ENCODE measurements at regions not wholly inside any gene's neighbourhood (a gene's known extent, or its start where the extent isn't known, plus 50 kb on each side); places are given as distances from the start of the nearest gene placed in this dataset.

GRCh38 chr5:29351170-29351569 lies 1842.3 kb upstream of the CDH6 start:
- no peak for DNase-seq

- DNase-seq, result no peak
These were observed 1856.5 kb upstream of the CDH6 start for GRCh38 chr5:29337030-29337429.

- DNase-seq, result no peak
These were observed 1871.9 kb upstream of the CDH6 start for GRCh38 chr5:29321591-29321990.

- DNase-seq, result no peak
These were observed 1884.1 kb upstream of the CDH6 start for GRCh38 chr5:29309359-29309758.

- no peak for DNase-seq
These were observed 1886.0 kb upstream of the CDH6 start for GRCh38 chr5:29307478-29307877.

GRCh38 chr5:29304545-29304944 lies 1888.9 kb upstream of the CDH6 start:
- DNase-seq, result no peak

- no peak for DNase-seq
These were observed 1896.9 kb upstream of the CDH6 start for GRCh38 chr5:29296548-29296947.

GRCh38 chr5:29277642-29278041 lies 1915.8 kb upstream of the CDH6 start:
- no peak for DNase-seq

- DNase-seq, result no peak
These were observed 1917.1 kb upstream of the CDH6 start for GRCh38 chr5:29276371-29276770.

- no peak for DNase-seq
These were observed 1929.6 kb upstream of the CDH6 start for GRCh38 chr5:29263915-29264351.

- DNase-seq, result no peak
These were observed 1931.0 kb upstream of the CDH6 start for GRCh38 chr5:29262339-29263123.

GRCh38 chr5:29261213-29261612 lies 1932.3 kb upstream of the CDH6 start:
- no peak for DNase-seq

- DNase-seq, result no peak
These were observed 1941.1 kb upstream of the CDH6 start for GRCh38 chr5:29252390-29252789.

GRCh38 chr5:29247346-29248028 lies 1946.0 kb upstream of the CDH6 start:
- no peak for DNase-seq

GRCh38 chr5:29240379-29240778 lies 1953.1 kb upstream of the CDH6 start:
- DNase-seq, result no peak

GRCh38 chr5:29239606-29240005 lies 1953.9 kb upstream of the CDH6 start:
- DNase-seq, result no peak

GRCh38 chr5:29238115-29238514 lies 1955.4 kb upstream of the CDH6 start:
- DNase-seq, result no peak

- DNase-seq, result no peak
These were observed 1962.3 kb upstream of the CDH6 start for GRCh38 chr5:29231154-29231553.

- DNase-seq, result no peak
These were observed 1962.9 kb upstream of the CDH6 start for GRCh38 chr5:29230591-29230990.

- DNase-seq, result no peak
These were observed 1964.0 kb upstream of the CDH6 start for GRCh38 chr5:29229461-29229860.

GRCh38 chr5:29218138-29218537 lies 1975.3 kb upstream of the CDH6 start:
- no peak for DNase-seq

- DNase-seq, result no peak
These were observed 1978.6 kb upstream of the CDH6 start for GRCh38 chr5:29214839-29215238.

GRCh38 chr5:29213475-29213874 lies 1980.0 kb upstream of the CDH6 start:
- DNase-seq, result no peak

GRCh38 chr5:29208024-29208423 lies 1985.5 kb upstream of the CDH6 start:
- DNase-seq, result no peak

- DNase-seq, result no peak
These were observed 1990.4 kb upstream of the CDH6 start for GRCh38 chr5:29203049-29203448.
